DOHH2 (cell line): ENCODE measurements at regions not wholly inside any gene's neighbourhood (a gene's known extent, or its start where the extent isn't known, plus 50 kb on each side); places are given as distances from the start of the nearest gene placed in this dataset.

Experiments used
- EZH2phosphoT487 ChIP-seq: fragments of 200-600 bp; sonication (generic); IDR thresholded peaks from 2 replicates; pipeline ENCODE4 v1.6.1; 2017; ENCODE audit warnings: borderline replicate concordance, mild to moderate bottlenecking, antibody characterized with exemption, low read length, moderate library complexity, mixed read lengths
- TF ChIP-seq, protein P1 (sequence below): fragments of 200-600 bp; sonication (generic); IDR thresholded peaks from one replicate; pipeline ENCODE4 v1.5.1; 2014; ENCODE audit warnings: antibody characterized with exemption, mild to moderate bottlenecking, low read depth, low read length; ENCODE audit not compliant: poor library complexity, severe bottlenecking

- TF ChIP-seq, protein P1, sequence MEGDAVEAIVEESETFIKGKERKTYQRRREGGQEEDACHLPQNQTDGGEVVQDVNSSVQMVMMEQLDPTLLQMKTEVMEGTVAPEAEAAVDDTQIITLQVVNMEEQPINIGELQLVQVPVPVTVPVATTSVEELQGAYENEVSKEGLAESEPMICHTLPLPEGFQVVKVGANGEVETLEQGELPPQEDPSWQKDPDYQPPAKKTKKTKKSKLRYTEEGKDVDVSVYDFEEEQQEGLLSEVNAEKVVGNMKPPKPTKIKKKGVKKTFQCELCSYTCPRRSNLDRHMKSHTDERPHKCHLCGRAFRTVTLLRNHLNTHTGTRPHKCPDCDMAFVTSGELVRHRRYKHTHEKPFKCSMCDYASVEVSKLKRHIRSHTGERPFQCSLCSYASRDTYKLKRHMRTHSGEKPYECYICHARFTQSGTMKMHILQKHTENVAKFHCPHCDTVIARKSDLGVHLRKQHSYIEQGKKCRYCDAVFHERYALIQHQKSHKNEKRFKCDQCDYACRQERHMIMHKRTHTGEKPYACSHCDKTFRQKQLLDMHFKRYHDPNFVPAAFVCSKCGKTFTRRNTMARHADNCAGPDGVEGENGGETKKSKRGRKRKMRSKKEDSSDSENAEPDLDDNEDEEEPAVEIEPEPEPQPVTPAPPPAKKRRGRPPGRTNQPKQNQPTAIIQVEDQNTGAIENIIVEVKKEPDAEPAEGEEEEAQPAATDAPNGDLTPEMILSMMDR: no peak
- TF ChIP-seq EZH2phosphoT487: no peak
Measured at GRCh38 chr1:221527886-221528624, 213.8 kb downstream of the DUSP10 start.
